H54 (cell line): ENCODE measurements at regions not wholly inside any gene's neighbourhood (a gene's known extent, or its start where the extent isn't known, plus 50 kb on each side); places are given as distances from the start of the nearest gene placed in this dataset.
"Not testable (repeated sequence)": the region's sequence is repeated elsewhere in the genome, so short reads cannot be mapped to it uniquely, and the experiment has no call there.

Experiments
- DNase-seq: peaks from one replicate; pipeline ENCODE4 v3.0.0; 2011; ENCODE audit warnings: low spot score, mixed read lengths; ENCODE audit not compliant: insufficient read length
- FAIRE-seq: peaks from 3 replicates; lab custom pipeline; 2011; peaks lifted over from hg19 to GRCh38; lab: Jason Lieb, UNC
- POLR2A ChIP-seq: IDR thresholded peaks from 2 replicates; pipeline ENCODE4 v1.6.1; 2011; ENCODE audit warnings: low read depth, mild to moderate bottlenecking, low read length

- DNase-seq: no peak
- FAIRE-seq: no peak
- no peak for TF ChIP-seq POLR2A
Observed at GRCh38 chr6:50992704-50993625, 174.3 kb downstream of the TFAP2B start.

- FAIRE-seq (no peak), DNase-seq (no peak)
- no peak for TF ChIP-seq POLR2A
Observed at GRCh38 chr6:50993941-50994720, 175.5 kb downstream of the TFAP2B start.

- TF ChIP-seq POLR2A: no peak
- DNase-seq (no peak), FAIRE-seq (no peak)
Observed at GRCh38 chr6:50995036-50995435, 176.4 kb downstream of the TFAP2B start.

GRCh38 chr6:50998905-50999304 is 180.2 kb downstream of the TFAP2B start:
- FAIRE-seq (no peak), DNase-seq (no peak)
- TF ChIP-seq POLR2A: no peak

- no peak for TF ChIP-seq POLR2A
- no peak for DNase-seq
- FAIRE-seq: no peak
Observed at GRCh38 chr6:51001399-51001798, 182.7 kb downstream of the TFAP2B start.

DNA sequence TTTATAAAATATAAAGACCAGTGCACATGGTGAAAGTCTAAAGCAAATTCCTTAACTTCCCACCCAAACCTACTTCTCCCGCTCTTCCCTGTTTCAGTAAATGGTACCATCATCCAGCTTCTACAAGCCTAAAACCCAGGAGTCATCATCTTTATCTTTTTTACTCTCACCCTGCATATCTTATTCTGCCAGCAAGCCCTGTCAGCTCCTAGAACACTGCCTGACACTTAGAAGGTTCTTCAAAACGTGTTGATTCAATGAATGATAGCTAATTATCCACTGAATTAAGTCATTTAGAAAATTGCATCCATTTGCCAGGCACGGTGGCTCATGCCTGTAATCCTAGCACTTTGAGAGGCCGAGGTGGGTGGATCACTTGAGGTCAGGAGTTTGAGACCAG is 185.7 kb downstream of the TFAP2B start:
- DNase-seq (no peak), FAIRE-seq (no peak)
- no peak for TF ChIP-seq POLR2A

DNA sequence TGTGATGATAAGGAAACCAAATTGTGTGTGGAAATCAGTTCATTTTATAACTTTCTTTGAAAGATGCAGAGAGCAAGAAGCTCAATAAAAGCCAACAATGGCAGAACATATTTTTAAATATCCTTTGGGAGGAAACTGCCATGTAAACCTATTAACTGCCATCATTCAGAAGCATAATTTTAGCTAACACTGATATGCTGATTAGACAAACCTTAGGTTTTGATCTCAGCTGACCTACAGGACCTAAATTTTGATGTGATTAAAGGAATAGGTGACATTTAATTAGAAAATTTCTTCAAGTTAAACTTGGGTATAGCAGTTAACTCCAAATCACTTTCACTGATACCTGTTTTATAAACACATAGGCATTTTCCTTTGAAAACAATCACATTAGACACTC is 187.1 kb downstream of the TFAP2B start:
- no peak for FAIRE-seq

DNA sequence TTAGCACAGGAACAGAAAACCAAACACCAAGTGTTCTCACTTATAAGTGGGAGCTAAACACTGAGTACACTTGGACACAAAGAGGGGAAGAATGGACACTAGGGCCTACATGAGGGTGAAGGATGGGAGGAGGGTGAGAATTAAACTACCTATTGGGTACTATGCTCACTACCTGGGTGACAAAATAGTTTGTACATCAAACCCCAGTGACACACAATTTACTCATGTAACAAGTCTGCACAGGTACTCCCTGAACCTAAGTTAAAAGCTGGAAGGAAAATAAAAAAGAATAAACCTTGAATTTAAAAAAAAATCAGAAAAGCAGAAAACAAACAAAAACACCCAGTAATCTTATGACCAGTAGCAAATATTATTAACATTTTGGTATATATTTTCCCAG is 188.6 kb downstream of the TFAP2B start:
- DNase-seq (no peak), FAIRE-seq (no peak)
- TF ChIP-seq POLR2A: no peak

More for the DNA sequence above, 187.1 kb downstream of the TFAP2B start:
- no peak for DNase-seq
- no peak for TF ChIP-seq POLR2A

DNA sequence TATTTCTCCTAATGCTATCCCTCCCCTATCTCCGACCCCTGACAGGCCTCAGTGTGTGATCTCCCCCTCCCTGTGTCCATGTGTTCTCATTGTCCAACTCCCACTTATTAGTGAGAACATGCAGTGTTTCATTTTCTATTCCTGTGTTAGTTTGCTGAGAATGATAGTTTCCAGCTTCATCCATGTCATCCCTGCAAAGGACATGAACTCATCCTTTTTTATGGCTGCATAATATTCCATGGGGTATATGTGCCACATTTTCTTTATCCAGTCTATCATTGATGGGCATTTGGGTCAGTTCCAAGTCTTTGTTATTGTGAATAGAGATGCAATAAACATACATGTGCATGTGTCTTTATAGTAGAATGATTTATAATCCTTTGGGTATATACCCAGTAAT is 190.0 kb downstream of the TFAP2B start:
- FAIRE-seq, DNase-seq: not testable (repeated sequence)

DNA sequence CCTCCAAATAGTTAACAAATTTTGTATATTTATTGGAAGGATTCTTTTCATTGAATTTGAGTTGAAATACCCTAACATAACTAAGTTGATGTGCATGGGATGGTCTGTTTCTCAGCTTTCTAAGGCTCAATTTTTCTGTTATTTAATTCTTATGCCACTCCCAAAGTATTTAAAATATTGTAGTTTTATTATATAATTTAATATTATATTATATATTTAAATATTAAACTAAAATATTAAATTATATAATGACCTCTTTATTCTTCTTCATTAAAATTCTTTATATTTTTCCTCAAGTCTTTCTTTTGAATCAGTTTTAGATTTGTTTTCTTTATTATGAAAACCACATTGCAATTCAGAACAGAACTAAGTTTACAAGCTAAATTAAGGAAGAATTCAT is 194.7 kb downstream of the TFAP2B start:
- no peak for TF ChIP-seq POLR2A
- no peak for FAIRE-seq
- no peak for DNase-seq

DNA sequence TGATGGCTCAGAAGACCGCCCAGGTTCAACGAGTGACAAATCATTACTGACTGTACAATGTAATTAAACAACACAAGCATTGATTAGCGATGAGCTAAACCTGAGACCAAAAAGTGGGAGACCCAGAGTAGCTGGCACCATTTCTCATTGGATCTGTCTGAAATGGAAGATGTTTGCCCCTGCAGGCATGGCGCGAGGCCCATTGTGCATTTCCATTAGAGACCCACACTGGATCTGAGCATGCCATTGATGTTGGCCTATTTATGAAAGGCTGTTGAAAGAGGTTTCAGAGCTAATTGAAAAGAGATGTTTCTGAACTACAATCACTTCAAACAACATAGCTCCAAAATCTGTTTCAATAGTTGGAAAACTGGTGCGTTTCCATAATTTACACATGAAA is 196.7 kb downstream of the TFAP2B start:
- no peak for TF ChIP-seq POLR2A
- DNase-seq (no peak), FAIRE-seq (no peak)

GRCh38 chr6:51016489-51016888 is 197.8 kb downstream of the TFAP2B start:
- TF ChIP-seq POLR2A: no peak

GRCh38 chr6:51019806-51020205 is 201.1 kb downstream of the TFAP2B start:
- FAIRE-seq (no peak), DNase-seq (no peak)
- TF ChIP-seq POLR2A: no peak

More at GRCh38 chr6:51016489-51016888, 197.8 kb downstream of the TFAP2B start:
- DNase-seq: no peak
- no peak for FAIRE-seq

DNA sequence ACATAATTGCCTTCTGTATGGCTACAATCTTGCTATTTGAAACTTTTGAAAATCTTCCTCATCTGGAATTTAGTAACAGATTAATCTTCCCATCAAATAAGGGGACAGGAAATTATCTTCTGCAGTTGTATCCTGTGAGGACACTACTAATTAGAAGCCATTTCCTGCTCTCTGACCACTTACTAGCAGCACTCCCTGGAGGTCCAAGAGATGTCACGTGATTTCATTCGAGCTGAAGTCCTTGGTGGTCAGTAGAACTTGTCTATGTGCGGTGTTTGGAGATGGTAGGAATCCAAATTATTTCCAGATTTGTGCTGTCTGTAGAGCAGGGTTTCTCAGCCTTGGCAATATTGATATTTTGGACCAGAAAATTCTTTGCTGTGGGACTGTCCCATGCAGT is 202.5 kb downstream of the TFAP2B start:
- no peak for FAIRE-seq
- no peak for DNase-seq
- TF ChIP-seq POLR2A: no peak
